ENCODE measurements at regions not wholly inside any gene's neighbourhood (a gene's known extent, or its start where the extent isn't known, plus 50 kb on each side); places are given as distances from the start of the nearest gene placed in this dataset.

DNA sequence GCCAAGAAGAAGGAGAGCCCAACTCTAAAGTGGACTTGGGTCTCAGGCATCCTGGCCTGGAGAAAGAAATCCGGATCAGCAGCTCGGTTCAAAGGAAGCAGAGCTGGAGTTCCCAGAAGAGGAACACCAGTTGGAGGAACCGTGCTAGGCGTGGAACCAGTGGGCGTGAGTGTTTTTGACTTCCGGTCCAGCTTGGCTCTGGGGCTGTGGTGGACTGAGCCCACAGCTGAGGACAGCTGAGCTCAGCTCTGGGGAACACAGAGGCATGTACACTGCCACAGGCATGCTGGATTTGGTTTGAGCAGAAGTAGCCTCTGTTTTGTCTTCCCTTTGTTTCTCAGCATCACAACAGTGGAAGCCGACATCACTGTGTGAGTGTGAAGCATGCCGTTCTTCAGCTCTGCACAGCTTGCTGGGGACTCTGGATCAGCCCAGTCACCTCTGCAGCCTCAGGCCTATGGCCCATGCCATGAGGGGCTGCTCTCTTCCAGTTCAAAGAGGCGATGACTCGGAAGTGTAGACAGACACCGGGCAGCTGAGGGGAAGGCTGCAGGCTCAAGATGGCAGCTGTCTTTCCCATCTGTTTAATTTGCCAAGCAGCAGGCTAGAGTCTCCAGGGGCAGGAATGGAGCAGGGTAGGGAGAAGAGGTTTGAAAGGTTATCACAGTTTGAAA, 185.8 kb upstream of the UBE3A start:
- WGBS (ENCODE audit: insufficient coverage): 80% methylated on average over 11 of the region's 11 CpGs
- H3K36me3 ChIP-seq (ENCODE audit: control insufficient read depth, insufficient read depth, low read length): no peaks in the 10 kb centered on the region
- no peaks in the 10 kb centered on the region for H3K9me3 ChIP-seq (ENCODE audit: control insufficient read depth, insufficient read depth, low read length)
- DNase-seq (ENCODE audit: low read depth in 4 of 6, low spot score in 6 of 6): no peak
- no peak overlapping the region for H3K4me3 ChIP-seq (ENCODE audit: low read depth, low read length)
- no peak overlapping the region for H3K27ac ChIP-seq (ENCODE audit: low read depth, low read length)
- H3K4me1 ChIP-seq (ENCODE audit: control insufficient read depth, insufficient read depth, low read length): peaks cover 3% of the 10 kb centered on the region
- H3K27me3 ChIP-seq (ENCODE audit: control insufficient read depth, insufficient read depth, low read length): no peaks in the 10 kb centered on the region

DNA sequence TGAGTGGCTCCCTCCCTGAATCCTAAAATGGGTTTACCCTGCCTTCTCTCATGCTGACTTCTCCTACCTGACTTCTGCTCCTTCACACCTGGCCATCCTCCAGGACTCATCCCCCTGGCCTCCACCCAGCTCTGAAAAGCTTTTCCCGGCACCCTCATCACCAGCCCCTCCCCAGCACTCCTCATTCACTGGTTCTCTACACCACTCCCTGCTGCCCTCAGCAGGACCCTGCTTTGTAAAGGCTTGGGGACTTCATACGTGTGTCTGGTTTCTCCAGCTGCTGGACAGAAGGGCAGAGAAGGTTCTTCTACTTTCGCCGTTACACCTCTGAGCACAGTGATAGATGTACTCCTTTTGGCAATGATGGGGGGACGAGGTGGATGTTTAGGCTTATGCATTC, 184.9 kb upstream of the UBE3A start:
- H3K27me3 ChIP-seq (ENCODE audit: control insufficient read depth, insufficient read depth, low read length): no peaks in the 10 kb centered on the region
- WGBS (ENCODE audit: insufficient coverage): 57% methylated on average over 5 of the region's 5 CpGs
- no peak overlapping the region for H3K27ac ChIP-seq (ENCODE audit: low read depth, low read length)
- no peak for DNase-seq (ENCODE audit: low read depth in 4 of 6, low spot score in 6 of 6)
- no peaks in the 10 kb centered on the region for H3K9me3 ChIP-seq (ENCODE audit: control insufficient read depth, insufficient read depth, low read length)
- peaks cover 3% of the 10 kb centered on the region for H3K4me1 ChIP-seq (ENCODE audit: control insufficient read depth, insufficient read depth, low read length)
- no peak overlapping the region for H3K4me3 ChIP-seq (ENCODE audit: low read depth, low read length)
- no peaks in the 10 kb centered on the region for H3K36me3 ChIP-seq (ENCODE audit: control insufficient read depth, insufficient read depth, low read length)

DNA sequence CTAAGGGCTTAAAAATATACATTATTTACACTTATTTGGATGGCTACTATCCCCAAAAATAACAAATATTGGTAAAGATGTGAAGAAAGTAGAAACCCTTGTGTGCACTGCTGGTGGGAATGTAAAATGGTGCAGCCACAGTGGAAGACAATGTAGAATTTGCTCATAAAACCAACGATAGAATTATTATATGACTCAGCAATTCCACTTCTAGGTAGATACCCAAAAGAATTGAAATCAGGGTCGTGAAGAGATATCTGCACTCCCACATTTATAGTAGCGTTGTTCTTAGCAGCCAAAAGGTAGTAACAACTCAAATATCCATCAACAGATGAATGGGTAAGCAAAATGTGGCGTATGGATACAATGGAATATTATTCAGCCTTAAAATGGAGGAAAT, 181.6 kb upstream of the UBE3A start:
- no CpG with 5 or more reads among the region's 4 CpGs for WGBS (ENCODE audit: insufficient coverage)
- Histone ChIP-seq H3K36me3 (ENCODE audit: control insufficient read depth, insufficient read depth, low read length) (no peaks in the 10 kb centered on the region), H3K4me1 (ENCODE audit: control insufficient read depth, insufficient read depth, low read length) (peaks cover 6% of the 10 kb centered on the region), H3K27me3 (ENCODE audit: control insufficient read depth, insufficient read depth, low read length) (no peaks in the 10 kb centered on the region), H3K27ac (ENCODE audit: low read depth, low read length) (no peak overlapping the region), H3K9me3 (ENCODE audit: control insufficient read depth, insufficient read depth, low read length) (no peaks in the 10 kb centered on the region), H3K4me3 (ENCODE audit: low read depth, low read length) (no peak overlapping the region)
- no peak for DNase-seq (ENCODE audit: low read depth in 4 of 6, low spot score in 6 of 6)

DNA sequence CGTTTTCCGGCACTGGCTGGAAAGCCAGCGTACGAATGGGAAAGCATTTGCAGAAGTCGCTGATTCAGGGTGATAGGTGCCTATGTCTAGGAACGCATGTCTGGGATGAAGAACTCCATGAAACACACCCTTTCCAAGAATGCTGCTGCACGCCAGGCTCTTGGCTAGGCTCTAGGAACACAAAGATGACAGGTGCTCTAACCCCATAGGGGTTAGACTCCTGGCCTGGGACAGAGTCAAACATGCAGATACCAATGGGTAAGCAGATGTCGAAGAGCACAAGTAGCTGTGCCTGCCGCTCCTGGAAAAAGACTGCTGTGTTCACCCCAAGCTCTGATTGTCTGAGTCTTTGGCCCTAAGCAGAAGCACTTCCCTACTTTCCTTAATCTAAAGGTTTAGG, 180.9 kb upstream of the UBE3A start:
- Histone ChIP-seq H3K27ac (ENCODE audit: low read depth, low read length) (no peak overlapping the region), H3K4me1 (ENCODE audit: control insufficient read depth, insufficient read depth, low read length) (peaks cover 4% of the 10 kb centered on the region), H3K9me3 (ENCODE audit: control insufficient read depth, insufficient read depth, low read length) (no peaks in the 10 kb centered on the region), H3K36me3 (ENCODE audit: control insufficient read depth, insufficient read depth, low read length) (no peaks in the 10 kb centered on the region), H3K4me3 (ENCODE audit: low read depth, low read length) (no peak overlapping the region), H3K27me3 (ENCODE audit: control insufficient read depth, insufficient read depth, low read length) (no peaks in the 10 kb centered on the region)
- DNase-seq (ENCODE audit: low read depth in 4 of 6, low spot score in 6 of 6): no peak
- WGBS (ENCODE audit: insufficient coverage): 86% methylated on average over 6 of the region's 9 CpGs

DNA sequence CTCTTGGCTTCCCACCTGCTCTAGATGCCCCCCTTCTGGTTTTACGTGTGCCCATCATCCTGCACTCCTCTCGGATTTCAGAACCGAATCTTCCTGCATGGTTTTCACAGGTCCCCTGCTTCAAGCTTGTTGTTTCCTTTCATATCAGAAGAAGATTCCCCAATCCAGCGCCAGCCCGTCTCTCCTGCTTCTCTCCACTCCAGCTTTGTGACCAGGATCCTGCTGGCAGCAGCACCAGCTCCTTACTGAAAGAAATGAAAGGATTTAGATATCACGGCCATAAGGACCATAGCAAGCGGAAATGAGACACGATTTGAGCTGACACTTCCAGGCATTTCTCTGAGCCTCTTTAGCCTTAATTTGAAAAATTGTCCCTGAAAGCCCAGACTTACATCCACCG, 180.3 kb upstream of the UBE3A start:
- no peak overlapping the region for H3K4me3 ChIP-seq (ENCODE audit: low read depth, low read length)
- DNase-seq (ENCODE audit: low read depth in 4 of 6, low spot score in 6 of 6): peak in 1 of 6 donors; percentile 50
- WGBS (ENCODE audit: insufficient coverage): 63% methylated on average over 8 of the region's 9 CpGs
- peaks cover 3% of the 10 kb centered on the region for H3K4me1 ChIP-seq (ENCODE audit: control insufficient read depth, insufficient read depth, low read length)
- H3K36me3 ChIP-seq (ENCODE audit: control insufficient read depth, insufficient read depth, low read length): no peaks in the 10 kb centered on the region
- no peaks in the 10 kb centered on the region for H3K9me3 ChIP-seq (ENCODE audit: control insufficient read depth, insufficient read depth, low read length)
- H3K27ac ChIP-seq (ENCODE audit: low read depth, low read length): no peak overlapping the region
- H3K27me3 ChIP-seq (ENCODE audit: control insufficient read depth, insufficient read depth, low read length): no peaks in the 10 kb centered on the region

DNA sequence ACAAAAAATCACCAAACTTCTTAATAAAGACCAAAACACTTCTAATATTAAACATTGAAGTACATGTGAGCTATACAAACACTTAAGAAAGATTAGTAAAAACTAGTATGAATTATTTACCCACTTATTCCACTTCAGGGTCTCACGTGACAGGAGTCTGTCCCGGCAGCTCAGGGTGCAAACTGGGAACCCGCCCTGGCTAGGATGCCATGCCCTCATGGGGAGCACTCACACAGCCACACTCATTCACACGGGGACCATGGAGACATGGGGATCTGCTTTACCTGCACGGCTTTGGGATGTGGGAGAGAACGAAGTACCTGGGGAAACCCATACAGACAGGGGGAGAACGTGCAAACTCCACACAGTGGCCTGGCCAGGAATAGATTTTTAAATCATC, 179.3 kb upstream of the UBE3A start:
- no peaks in the 10 kb centered on the region for H3K27me3 ChIP-seq (ENCODE audit: control insufficient read depth, insufficient read depth, low read length)
- no peak overlapping the region for H3K4me3 ChIP-seq (ENCODE audit: low read depth, low read length)
- H3K9me3 ChIP-seq (ENCODE audit: control insufficient read depth, insufficient read depth, low read length): no peaks in the 10 kb centered on the region
- H3K4me1 ChIP-seq (ENCODE audit: control insufficient read depth, insufficient read depth, low read length): peaks cover 3% of the 10 kb centered on the region
- H3K27ac ChIP-seq (ENCODE audit: low read depth, low read length): no peak overlapping the region
- DNase-seq (ENCODE audit: low read depth in 4 of 6, low spot score in 6 of 6): no peak
- H3K36me3 ChIP-seq (ENCODE audit: control insufficient read depth, insufficient read depth, low read length): no peaks in the 10 kb centered on the region
- WGBS (ENCODE audit: insufficient coverage): 94% methylated on average over 6 of the region's 7 CpGs

DNA sequence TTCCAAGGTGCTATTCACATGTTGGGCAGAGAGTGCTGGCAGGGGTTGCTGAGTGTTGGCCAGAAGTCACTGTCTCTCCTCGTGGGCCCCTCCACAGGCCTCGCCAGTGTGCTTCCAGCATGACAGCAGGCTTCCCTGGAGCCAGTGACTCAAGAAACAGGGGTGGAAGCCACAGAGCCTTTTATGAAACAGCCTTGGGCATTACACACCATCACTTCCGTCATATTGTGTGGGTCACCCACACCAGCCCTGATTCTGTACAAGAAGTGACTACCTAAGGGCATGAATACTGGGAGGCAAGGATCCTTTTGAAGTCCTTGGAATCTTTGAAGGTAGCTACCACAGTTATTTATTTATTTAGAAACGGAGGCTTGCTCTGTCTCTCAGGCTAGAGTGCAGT, 177.6 kb upstream of the UBE3A start:
- H3K4me3 ChIP-seq (ENCODE audit: low read depth, low read length): no peak overlapping the region
- no peaks in the 10 kb centered on the region for H3K36me3 ChIP-seq (ENCODE audit: control insufficient read depth, insufficient read depth, low read length)
- 22% methylated on average over 2 of the region's 4 CpGs for WGBS (ENCODE audit: insufficient coverage)
- no peaks in the 10 kb centered on the region for H3K9me3 ChIP-seq (ENCODE audit: control insufficient read depth, insufficient read depth, low read length)
- DNase-seq (ENCODE audit: low read depth in 4 of 6, low spot score in 6 of 6): peak in 1 of 6 donors; percentile 34
- no peak overlapping the region for H3K27ac ChIP-seq (ENCODE audit: low read depth, low read length)
- H3K4me1 ChIP-seq (ENCODE audit: control insufficient read depth, insufficient read depth, low read length): peaks cover 3% of the 10 kb centered on the region
- no peaks in the 10 kb centered on the region for H3K27me3 ChIP-seq (ENCODE audit: control insufficient read depth, insufficient read depth, low read length)

DNA sequence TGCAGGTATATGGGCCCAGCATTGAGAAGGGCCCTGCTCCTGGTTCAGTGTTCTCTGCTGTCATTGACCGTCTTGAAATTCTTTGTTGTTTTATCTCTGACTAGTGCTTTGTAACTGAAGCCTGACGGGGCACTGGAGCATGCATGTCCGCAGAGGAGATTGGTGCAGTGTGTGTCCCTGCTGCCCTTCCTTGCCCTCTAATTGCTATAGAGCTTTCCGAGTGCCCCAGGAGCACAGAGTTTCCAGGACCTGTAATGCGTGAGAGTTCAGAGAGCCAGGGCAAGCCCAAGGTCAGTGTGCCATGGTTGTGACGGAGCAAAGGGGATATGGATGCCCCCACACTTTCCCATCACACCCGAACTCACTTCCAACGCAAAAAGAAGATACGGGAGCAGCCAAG, 174.3 kb upstream of the UBE3A start:
- Histone ChIP-seq H3K27me3 (ENCODE audit: control insufficient read depth, insufficient read depth, low read length) (no peaks in the 10 kb centered on the region), H3K4me3 (ENCODE audit: low read depth, low read length) (no peak overlapping the region), H3K9me3 (ENCODE audit: control insufficient read depth, insufficient read depth, low read length) (no peaks in the 10 kb centered on the region), H3K36me3 (ENCODE audit: control insufficient read depth, insufficient read depth, low read length) (no peaks in the 10 kb centered on the region), H3K27ac (ENCODE audit: low read depth, low read length) (no peak overlapping the region), H3K4me1 (ENCODE audit: control insufficient read depth, insufficient read depth, low read length) (peaks cover 3% of the 10 kb centered on the region)
- no peak for DNase-seq (ENCODE audit: low read depth in 4 of 6, low spot score in 6 of 6)
- 93% methylated on average over 7 of the region's 9 CpGs for WGBS (ENCODE audit: insufficient coverage)

DNA sequence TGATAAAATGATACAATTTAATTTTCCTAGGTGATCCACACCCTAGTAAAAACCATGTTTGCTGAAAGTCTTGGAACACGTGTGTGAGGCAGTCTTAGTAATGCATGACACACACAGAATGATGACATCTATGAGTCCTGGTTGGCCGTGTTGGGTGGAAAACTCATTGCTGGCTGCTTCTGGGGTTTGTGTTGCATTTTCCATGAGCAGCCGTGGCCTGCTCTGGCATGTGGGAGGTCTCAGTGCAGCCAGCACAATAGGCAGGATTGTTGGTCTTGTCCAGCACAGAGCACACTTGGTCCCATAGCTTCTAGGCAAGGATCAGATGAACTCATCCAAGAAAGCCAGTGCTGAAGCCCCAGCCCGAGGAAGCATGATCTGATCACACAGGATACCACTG, 172.8 kb upstream of the UBE3A start:
- Histone ChIP-seq H3K27me3 (ENCODE audit: control insufficient read depth, insufficient read depth, low read length) (no peaks in the 10 kb centered on the region), H3K9me3 (ENCODE audit: control insufficient read depth, insufficient read depth, low read length) (no peaks in the 10 kb centered on the region), H3K4me3 (ENCODE audit: low read depth, low read length) (no peak overlapping the region), H3K36me3 (ENCODE audit: control insufficient read depth, insufficient read depth, low read length) (no peaks in the 10 kb centered on the region), H3K4me1 (ENCODE audit: control insufficient read depth, insufficient read depth, low read length) (peaks cover 3% of the 10 kb centered on the region), H3K27ac (ENCODE audit: low read depth, low read length) (no peak overlapping the region)
- no peak for DNase-seq (ENCODE audit: low read depth in 4 of 6, low spot score in 6 of 6)
- WGBS (ENCODE audit: insufficient coverage): 65% methylated on average over 4 of the region's 4 CpGs

DNA sequence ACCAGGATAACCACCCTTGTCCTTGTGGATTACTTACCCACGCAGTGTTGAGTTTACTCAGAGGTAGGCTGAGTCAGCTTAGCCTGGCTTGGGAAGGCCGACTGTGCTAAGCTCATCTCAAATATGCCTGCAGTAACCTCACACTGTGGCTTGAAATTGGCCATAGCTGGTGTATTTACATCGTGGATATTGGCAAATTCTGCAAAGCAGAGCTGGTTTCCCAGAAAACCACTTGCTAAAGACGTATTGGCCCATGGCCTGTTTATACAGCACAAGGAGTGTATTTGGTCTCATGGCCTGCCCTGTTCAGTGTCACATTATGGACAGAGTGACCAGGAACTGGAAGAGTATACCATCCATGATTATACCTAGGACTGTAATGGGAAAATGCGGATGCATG, 170.5 kb upstream of the UBE3A start:
- no peak overlapping the region for H3K27ac ChIP-seq (ENCODE audit: low read depth, low read length)
- 90% methylated on average over 3 of the region's 5 CpGs for WGBS (ENCODE audit: insufficient coverage)
- DNase-seq (ENCODE audit: low read depth in 4 of 6, low spot score in 6 of 6): no peak
- H3K4me1 ChIP-seq (ENCODE audit: control insufficient read depth, insufficient read depth, low read length): no peaks in the 10 kb centered on the region
- no peaks in the 10 kb centered on the region for H3K9me3 ChIP-seq (ENCODE audit: control insufficient read depth, insufficient read depth, low read length)
- no peaks in the 10 kb centered on the region for H3K27me3 ChIP-seq (ENCODE audit: control insufficient read depth, insufficient read depth, low read length)
- H3K36me3 ChIP-seq (ENCODE audit: control insufficient read depth, insufficient read depth, low read length): no peaks in the 10 kb centered on the region
- H3K4me3 ChIP-seq (ENCODE audit: low read depth, low read length): no peak overlapping the region

All from spinal cord (tissue), 9 donors.